ENCODE measurements at regions not wholly inside any gene's neighbourhood (a gene's known extent, or its start where the extent isn't known, plus 50 kb on each side); places are given as distances from the start of the nearest gene placed in this dataset.

GRCh38 chr7:96605045-96605716 is 104.5 kb downstream of the SEM1 start:
- in situ Hi-C loops (cut with MboI), result no loop called here
- H3K36me3 ChIP-seq (ENCODE audit: control insufficient read depth in 2 of 2, insufficient read depth in 2 of 2, low read length in 1 of 2), result no peaks in the 10 kb centered on the region
- H3K4me1 ChIP-seq (ENCODE audit: control insufficient read depth, insufficient read depth, low read length), result no peaks in the 10 kb centered on the region
- 40% methylated on average over 2 of the region's 2 CpGs for WGBS (ENCODE audit: insufficient coverage, insufficient replicate concordance, low lambda C conversion rate, missing lambda C conversion rate)
- intact Hi-C loops (cut with micrococcal nuclease; ENCODE audit: unreplicated experiment), result no loop called here
- no peak overlapping the region for H3K27ac ChIP-seq (ENCODE audit: control insufficient read depth, insufficient read depth)
- H3K9ac ChIP-seq (ENCODE audit: control insufficient read depth, insufficient read depth, low read length), result no peak overlapping the region
- no peak for FAIRE-seq
- H3K9me3 ChIP-seq (replicated peaks; ENCODE audit: control insufficient read depth, insufficient read depth, low read length), result no peaks in the 10 kb centered on the region
- no peak for TF ChIP-seq ZSCAN29 (IDR thresholded peaks at IDR 0.05)
- TF ChIP-seq ATF3 (IDR thresholded peaks at IDR 0.05; ENCODE audit: borderline replicate concordance, extremely low read depth, low read depth, low read length), result no peak
- no peak for TF ChIP-seq ZNF384 (IDR thresholded peaks at IDR 0.05; ENCODE audit: borderline replicate concordance, low read depth, low read length)
- no peak for TF ChIP-seq E2F4 (IDR thresholded peaks at IDR 0.05; ENCODE audit: low read depth, low read length)
- TF ChIP-seq SMC3 (IDR thresholded peaks at IDR 0.05; ENCODE audit: borderline replicate concordance, low read length), result no peak
- no peak for TF ChIP-seq ZBTB33 (IDR thresholded peaks at IDR 0.05)
- no peak for TF ChIP-seq SKIL (IDR thresholded peaks at IDR 0.05; ENCODE audit: low read depth, poor library complexity, severe bottlenecking)
- H3K4me2 ChIP-seq (ENCODE audit: control insufficient read depth, insufficient read depth), result no peak overlapping the region
- H3K79me2 ChIP-seq (ENCODE audit: control insufficient read depth, insufficient read depth, low read length), result no peaks in the 10 kb centered on the region
- H2AFZ ChIP-seq (ENCODE audit: control insufficient read depth, low read depth, low read length), result no peak overlapping the region
- no TSS peak for BruUV-seq (replicated peaks)
- RAD21 ChIA-PET (ENCODE audit: unreplicated experiment), result no interaction called here
- H4K20me1 ChIP-seq (ENCODE audit: control insufficient read depth, insufficient read depth), result no peaks in the 10 kb centered on the region
- POLR2A ChIA-PET, result no interaction called here
- SMC1A ChIA-PET (ENCODE audit: uncharacterized antibody, unreplicated experiment), result no interaction called here
- CTCF ChIA-PET, result interaction anchor here (0.6 kb wide), 1 partner anchor 13 kb away, joined by 3 read pairs; no protein-coding TSS in a partner anchor
- ATAC-seq, result no peak
- DNase-seq (ENCODE audit: low read depth, low spot score), result no peak
- no peak overlapping the region for H3K4me3 ChIP-seq
- H3K27me3 ChIP-seq (replicated peaks in 1 of 2; ENCODE audit: control insufficient read depth in 2 of 2, insufficient read depth in 2 of 2, low read length in 1 of 2), result no peaks in the 10 kb centered on the region

Measured in GM12878 (cell line).